ENCODE measurements at regions not wholly inside any gene's neighbourhood (a gene's known extent, or its start where the extent isn't known, plus 50 kb on each side); places are given as distances from the start of the nearest gene placed in this dataset.

- no peak for DNase-seq (ENCODE audit: low spot score in 2 of 2)
- WGBS, 2 donors = 93 to 96% methylated on average over 1 of the region's 1 CpG
- Histone ChIP-seq H3K4me1 (peaks cover 0 to 15% (median 0%) of the 10 kb centered on the region in 4 donors), H3K4me3 (no peak overlapping the region), H3K36me3 (no peaks in the 10 kb centered on the region), H3K9me3 (no peaks in the 10 kb centered on the region), H3K27me3 (no peaks in the 10 kb centered on the region), H3K27ac (no peak overlapping the region)
- no peak for TF ChIP-seq EP300 (IDR thresholded peaks at IDR 0.05)
- no peak for TF ChIP-seq CTCF (IDR thresholded peaks at IDR 0.05)
- TF ChIP-seq POLR2A (IDR thresholded peaks at IDR 0.05) = no peak
Observed at GRCh38 chr10:35913628-35914027, 271.5 kb upstream of the FZD8 start.

- peaks cover 0 to 15% (median 0%) of the 10 kb centered on the region in 4 donors for H3K4me1 ChIP-seq
- no peaks in the 10 kb centered on the region for H3K36me3 ChIP-seq
- no peak for DNase-seq (ENCODE audit: low spot score in 2 of 2)
- TF ChIP-seq CTCF (IDR thresholded peaks at IDR 0.05) (no peak), POLR2A (IDR thresholded peaks at IDR 0.05) (no peak), EP300 (IDR thresholded peaks at IDR 0.05) (no peak)
- WGBS, 2 donors = 29 to 36% methylated on average over 6 of the region's 6 CpGs
- no peaks in the 10 kb centered on the region for H3K27me3 ChIP-seq
- H3K4me3 ChIP-seq = no peak overlapping the region
- H3K27ac ChIP-seq = no peak overlapping the region
- no peaks in the 10 kb centered on the region for H3K9me3 ChIP-seq
Observed at GRCh38 chr10:35912615-35913569, 270.8 kb upstream of the FZD8 start.

- Histone ChIP-seq H3K36me3 (no peaks in the 10 kb centered on the region), H3K9me3 (no peaks in the 10 kb centered on the region), H3K27ac (no peak overlapping the region), H3K27me3 (no peaks in the 10 kb centered on the region), H3K4me3 (no peak overlapping the region), H3K4me1 (peaks cover 0 to 15% (median 0%) of the 10 kb centered on the region in 4 donors)
- TF ChIP-seq CTCF (IDR thresholded peaks at IDR 0.05) = no peak
- no peak for TF ChIP-seq EP300 (IDR thresholded peaks at IDR 0.05)
- no peak for TF ChIP-seq POLR2A (IDR thresholded peaks at IDR 0.05)
- no peak for DNase-seq (ENCODE audit: low spot score in 2 of 2)
- WGBS, 2 donors = 93 to 98% methylated on average over 2 of the region's 2 CpGs
Observed at GRCh38 chr10:35911954-35912353, 269.9 kb upstream of the FZD8 start.

GRCh38 chr10:35911233-35911632, 269.1 kb upstream of the FZD8 start:
- Histone ChIP-seq H3K27me3 (no peaks in the 10 kb centered on the region), H3K27ac (no peak overlapping the region), H3K36me3 (no peaks in the 10 kb centered on the region), H3K4me3 (no peak overlapping the region), H3K9me3 (no peaks in the 10 kb centered on the region), H3K4me1 (peaks cover 0 to 15% (median 0%) of the 10 kb centered on the region in 4 donors)
- TF ChIP-seq CTCF (IDR thresholded peaks at IDR 0.05) = no peak
- TF ChIP-seq POLR2A (IDR thresholded peaks at IDR 0.05) = no peak
- TF ChIP-seq EP300 (IDR thresholded peaks at IDR 0.05) = no peak
- DNase-seq (ENCODE audit: low spot score in 2 of 2) = no peak
- 90 to 91% methylated on average over 3 of the region's 3 CpGs for WGBS, 2 donors

- no peak for TF ChIP-seq POLR2A (IDR thresholded peaks at IDR 0.05)
- no peak for TF ChIP-seq EP300 (IDR thresholded peaks at IDR 0.05)
- TF ChIP-seq CTCF (IDR thresholded peaks at IDR 0.05) = no peak
- H3K27ac ChIP-seq = no peak overlapping the region
- no peaks in the 10 kb centered on the region for H3K27me3 ChIP-seq
- no peak overlapping the region for H3K4me3 ChIP-seq
- H3K4me1 ChIP-seq = peaks cover 0 to 15% (median 0%) of the 10 kb centered on the region in 4 donors
- 47 to 52% methylated on average over 3 of the region's 3 CpGs for WGBS, 2 donors
- DNase-seq (ENCODE audit: low spot score in 2 of 2) = no peak
- H3K9me3 ChIP-seq = no peaks in the 10 kb centered on the region
- H3K36me3 ChIP-seq = no peaks in the 10 kb centered on the region
Observed at GRCh38 chr10:35910234-35910633, 268.1 kb upstream of the FZD8 start.
